ENCODE measurements at regions not wholly inside any gene's neighbourhood (a gene's known extent, or its start where the extent isn't known, plus 50 kb on each side); places are given as distances from the start of the nearest gene placed in this dataset.

DNA sequence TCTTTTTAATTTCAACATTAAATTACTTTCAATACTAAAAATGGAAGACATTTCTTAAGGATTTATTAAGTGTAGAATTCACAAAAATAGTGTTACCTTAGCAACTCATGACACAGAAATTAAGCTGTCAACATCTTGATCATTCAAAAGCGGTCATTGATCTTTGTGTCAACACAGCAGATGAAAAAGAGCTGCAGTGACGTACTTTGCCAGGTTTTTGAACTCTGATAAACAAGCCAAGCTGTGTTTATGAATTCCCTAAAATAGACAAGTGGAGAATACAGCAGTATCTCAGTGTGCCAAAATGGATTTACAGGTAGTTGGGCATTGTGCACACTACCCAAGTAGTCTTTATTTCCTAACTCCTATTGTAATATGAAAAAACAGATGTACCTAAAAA, 1141.8 kb upstream of the PCDH7 start:
- TF ChIP-seq JUND (IDR thresholded peaks at IDR 0.05; ENCODE audit: low read length), result no peak
- TF ChIP-seq NANOG (IDR thresholded peaks at IDR 0.05; ENCODE audit: insufficient read depth, low read depth, low read length, poor library complexity, severe bottlenecking), result no peak
- TF ChIP-seq, protein P1, sequence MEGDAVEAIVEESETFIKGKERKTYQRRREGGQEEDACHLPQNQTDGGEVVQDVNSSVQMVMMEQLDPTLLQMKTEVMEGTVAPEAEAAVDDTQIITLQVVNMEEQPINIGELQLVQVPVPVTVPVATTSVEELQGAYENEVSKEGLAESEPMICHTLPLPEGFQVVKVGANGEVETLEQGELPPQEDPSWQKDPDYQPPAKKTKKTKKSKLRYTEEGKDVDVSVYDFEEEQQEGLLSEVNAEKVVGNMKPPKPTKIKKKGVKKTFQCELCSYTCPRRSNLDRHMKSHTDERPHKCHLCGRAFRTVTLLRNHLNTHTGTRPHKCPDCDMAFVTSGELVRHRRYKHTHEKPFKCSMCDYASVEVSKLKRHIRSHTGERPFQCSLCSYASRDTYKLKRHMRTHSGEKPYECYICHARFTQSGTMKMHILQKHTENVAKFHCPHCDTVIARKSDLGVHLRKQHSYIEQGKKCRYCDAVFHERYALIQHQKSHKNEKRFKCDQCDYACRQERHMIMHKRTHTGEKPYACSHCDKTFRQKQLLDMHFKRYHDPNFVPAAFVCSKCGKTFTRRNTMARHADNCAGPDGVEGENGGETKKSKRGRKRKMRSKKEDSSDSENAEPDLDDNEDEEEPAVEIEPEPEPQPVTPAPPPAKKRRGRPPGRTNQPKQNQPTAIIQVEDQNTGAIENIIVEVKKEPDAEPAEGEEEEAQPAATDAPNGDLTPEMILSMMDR (IDR thresholded peaks at IDR 0.05; ENCODE audit: control extremely low read depth in 1 of 3, insufficient read depth in 1 of 3, low read depth in 1 of 3, low read length in 3 of 3), result no peak
- no peak for TF ChIP-seq POLR2A (IDR thresholded peaks at IDR 0.05; ENCODE audit: control extremely low read depth in 1 of 2, low read depth in 2 of 2, low read length in 2 of 2)
- no peak for TF ChIP-seq FOSL1 (IDR thresholded peaks at IDR 0.05; ENCODE audit: insufficient read depth, low read depth, low read length)
- TF ChIP-seq YY1 (IDR thresholded peaks at IDR 0.05; ENCODE audit: low read depth, low read length), result no peak
- no peak for TF ChIP-seq RAD21 (IDR thresholded peaks at IDR 0.05 in 1 of 2, conservative IDR thresholded peaks at IDR 0.05 in 1 of 2; ENCODE audit: low read depth in 2 of 2, low read length in 2 of 2)
- TF ChIP-seq CHD2 (IDR thresholded peaks at IDR 0.05; ENCODE audit: low read length), result no peak
- TF ChIP-seq EZH2 (IDR thresholded peaks at IDR 0.05; ENCODE audit: low read depth, low read length, severe bottlenecking), result no peak
- no peak for TF ChIP-seq BCL11A (IDR thresholded peaks at IDR 0.05; ENCODE audit: low read depth in 2 of 2, low read length in 2 of 2)
- TF ChIP-seq POLR2AphosphoS5 (IDR thresholded peaks at IDR 0.05; ENCODE audit: low read depth, low read length), result no peak
- no peak for TF ChIP-seq ZNF274 (IDR thresholded peaks at IDR 0.05; ENCODE audit: borderline replicate concordance, extremely low read depth, low read length)
- no peak for TF ChIP-seq RNF2 (IDR thresholded peaks at IDR 0.05; ENCODE audit: borderline replicate concordance, low read depth, low read length, missing control alignments, poor library complexity, severe bottlenecking)
- TF ChIP-seq CEBPB (IDR thresholded peaks at IDR 0.05; ENCODE audit: low read depth, low read length), result no peak
